GM12878 (cell line): ENCODE measurements at regions not wholly inside any gene's neighbourhood (a gene's known extent, or its start where the extent isn't known, plus 50 kb on each side); places are given as distances from the start of the nearest gene placed in this dataset.

ENCODE experiments used
- CREB1 ChIP-seq: IDR thresholded peaks from 2 replicates; pipeline ENCODE4 v1.6.1; 2012; ENCODE audit warnings: low read depth, mild to moderate bottlenecking, inconsistent platforms
- ESRRA ChIP-seq: IDR thresholded peaks from 2 replicates; pipeline ENCODE4 v1.6.1; 2012; ENCODE audit warnings: mild to moderate bottlenecking, low read length, improper control_type of control experiment
- KDM1A ChIP-seq: fragments of 200-600 bp; sonication (generic); IDR thresholded peaks from 2 replicates; pipeline ENCODE4 v1.6.1; 2016; ENCODE audit warnings: borderline replicate concordance
- KLF5 ChIP-seq: fragments of 450-650 bp; IDR thresholded peaks from 2 replicates; pipeline ENCODE4 v1.6.1; 2014; ENCODE audit warnings: mild to moderate bottlenecking; ENCODE audit not compliant: partially characterized antibody
- RFX5 ChIP-seq: IDR thresholded peaks from 2 replicates; pipeline ENCODE4 v1.6.1; 2011; ENCODE audit warnings: low read depth, low read length, improper control_type of control experiment
- TF ChIP-seq, protein P1 (sequence below), 3 experiments: IDR thresholded peaks in 2 of 3; conservative IDR thresholded peaks in 1 of 3; 2 replicates each; pipeline ENCODE4 v1.5.1; 2011; ENCODE audit warnings: low read depth in 3 of 3, low read length in 3 of 3, mild to moderate bottlenecking in 3 of 3, control low read depth in 2 of 3, moderate library complexity in 2 of 3, inconsistent platforms in 1 of 3, mixed read lengths in 1 of 3; ENCODE audit not compliant: control insufficient read depth in 2 of 3, insufficient read depth in 1 of 3; ENCODE audit errors: extremely low read depth in 1 of 3
- TF ChIP-seq, protein P2 (sequence below): IDR thresholded peaks from 2 replicates; pipeline ENCODE4 v1.6.1; 2012; ENCODE audit warnings: mild to moderate bottlenecking, low read depth, low read length
- TF ChIP-seq, protein P3 (sequence below): fragments of 450-650 bp; IDR thresholded peaks from 2 replicates; pipeline ENCODE4 v1.6.1; 2017; ENCODE audit warnings: mild to moderate bottlenecking, low read depth, inconsistent platforms; ENCODE audit not compliant: poor library complexity, severe bottlenecking

DNA sequence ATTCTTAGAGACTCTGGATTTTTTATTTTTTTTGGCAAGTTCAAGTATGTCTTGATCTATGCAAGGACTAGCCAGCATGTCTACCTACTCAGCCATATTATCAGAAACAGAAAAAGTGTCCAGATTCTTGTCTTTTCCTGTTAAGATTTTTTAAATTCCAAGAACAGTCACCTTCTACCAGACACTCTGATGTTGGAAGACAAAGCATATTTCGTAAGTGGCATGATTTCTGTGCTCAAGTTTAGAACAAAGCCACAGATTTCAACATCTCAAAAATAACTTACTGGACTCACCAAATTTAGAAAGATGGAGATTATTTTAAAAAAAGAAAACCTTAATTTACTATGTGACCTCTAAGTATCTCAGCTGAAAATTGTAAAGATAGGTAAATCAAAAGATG, 61.9 kb downstream of the GOLGA6L7 start:
- TF ChIP-seq, protein P1, sequence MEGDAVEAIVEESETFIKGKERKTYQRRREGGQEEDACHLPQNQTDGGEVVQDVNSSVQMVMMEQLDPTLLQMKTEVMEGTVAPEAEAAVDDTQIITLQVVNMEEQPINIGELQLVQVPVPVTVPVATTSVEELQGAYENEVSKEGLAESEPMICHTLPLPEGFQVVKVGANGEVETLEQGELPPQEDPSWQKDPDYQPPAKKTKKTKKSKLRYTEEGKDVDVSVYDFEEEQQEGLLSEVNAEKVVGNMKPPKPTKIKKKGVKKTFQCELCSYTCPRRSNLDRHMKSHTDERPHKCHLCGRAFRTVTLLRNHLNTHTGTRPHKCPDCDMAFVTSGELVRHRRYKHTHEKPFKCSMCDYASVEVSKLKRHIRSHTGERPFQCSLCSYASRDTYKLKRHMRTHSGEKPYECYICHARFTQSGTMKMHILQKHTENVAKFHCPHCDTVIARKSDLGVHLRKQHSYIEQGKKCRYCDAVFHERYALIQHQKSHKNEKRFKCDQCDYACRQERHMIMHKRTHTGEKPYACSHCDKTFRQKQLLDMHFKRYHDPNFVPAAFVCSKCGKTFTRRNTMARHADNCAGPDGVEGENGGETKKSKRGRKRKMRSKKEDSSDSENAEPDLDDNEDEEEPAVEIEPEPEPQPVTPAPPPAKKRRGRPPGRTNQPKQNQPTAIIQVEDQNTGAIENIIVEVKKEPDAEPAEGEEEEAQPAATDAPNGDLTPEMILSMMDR (IDR thresholded peaks at IDR 0.05 in 2 of 3, conservative IDR thresholded peaks at IDR 0.05 in 1 of 3; ENCODE audit: control insufficient read depth in 2 of 3, extremely low read depth in 1 of 3, insufficient read depth in 1 of 3, low read depth in 3 of 3, low read length in 3 of 3) = no peak
- TF ChIP-seq, protein P2, sequence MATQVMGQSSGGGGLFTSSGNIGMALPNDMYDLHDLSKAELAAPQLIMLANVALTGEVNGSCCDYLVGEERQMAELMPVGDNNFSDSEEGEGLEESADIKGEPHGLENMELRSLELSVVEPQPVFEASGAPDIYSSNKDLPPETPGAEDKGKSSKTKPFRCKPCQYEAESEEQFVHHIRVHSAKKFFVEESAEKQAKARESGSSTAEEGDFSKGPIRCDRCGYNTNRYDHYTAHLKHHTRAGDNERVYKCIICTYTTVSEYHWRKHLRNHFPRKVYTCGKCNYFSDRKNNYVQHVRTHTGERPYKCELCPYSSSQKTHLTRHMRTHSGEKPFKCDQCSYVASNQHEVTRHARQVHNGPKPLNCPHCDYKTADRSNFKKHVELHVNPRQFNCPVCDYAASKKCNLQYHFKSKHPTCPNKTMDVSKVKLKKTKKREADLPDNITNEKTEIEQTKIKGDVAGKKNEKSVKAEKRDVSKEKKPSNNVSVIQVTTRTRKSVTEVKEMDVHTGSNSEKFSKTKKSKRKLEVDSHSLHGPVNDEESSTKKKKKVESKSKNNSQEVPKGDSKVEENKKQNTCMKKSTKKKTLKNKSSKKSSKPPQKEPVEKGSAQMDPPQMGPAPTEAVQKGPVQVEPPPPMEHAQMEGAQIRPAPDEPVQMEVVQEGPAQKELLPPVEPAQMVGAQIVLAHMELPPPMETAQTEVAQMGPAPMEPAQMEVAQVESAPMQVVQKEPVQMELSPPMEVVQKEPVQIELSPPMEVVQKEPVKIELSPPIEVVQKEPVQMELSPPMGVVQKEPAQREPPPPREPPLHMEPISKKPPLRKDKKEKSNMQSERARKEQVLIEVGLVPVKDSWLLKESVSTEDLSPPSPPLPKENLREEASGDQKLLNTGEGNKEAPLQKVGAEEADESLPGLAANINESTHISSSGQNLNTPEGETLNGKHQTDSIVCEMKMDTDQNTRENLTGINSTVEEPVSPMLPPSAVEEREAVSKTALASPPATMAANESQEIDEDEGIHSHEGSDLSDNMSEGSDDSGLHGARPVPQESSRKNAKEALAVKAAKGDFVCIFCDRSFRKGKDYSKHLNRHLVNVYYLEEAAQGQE = no peak
- TF ChIP-seq RFX5 (no peak), KLF5 (no peak), ESRRA (no peak), CREB1 (no peak), KDM1A (no peak)
- TF ChIP-seq, protein P3, sequence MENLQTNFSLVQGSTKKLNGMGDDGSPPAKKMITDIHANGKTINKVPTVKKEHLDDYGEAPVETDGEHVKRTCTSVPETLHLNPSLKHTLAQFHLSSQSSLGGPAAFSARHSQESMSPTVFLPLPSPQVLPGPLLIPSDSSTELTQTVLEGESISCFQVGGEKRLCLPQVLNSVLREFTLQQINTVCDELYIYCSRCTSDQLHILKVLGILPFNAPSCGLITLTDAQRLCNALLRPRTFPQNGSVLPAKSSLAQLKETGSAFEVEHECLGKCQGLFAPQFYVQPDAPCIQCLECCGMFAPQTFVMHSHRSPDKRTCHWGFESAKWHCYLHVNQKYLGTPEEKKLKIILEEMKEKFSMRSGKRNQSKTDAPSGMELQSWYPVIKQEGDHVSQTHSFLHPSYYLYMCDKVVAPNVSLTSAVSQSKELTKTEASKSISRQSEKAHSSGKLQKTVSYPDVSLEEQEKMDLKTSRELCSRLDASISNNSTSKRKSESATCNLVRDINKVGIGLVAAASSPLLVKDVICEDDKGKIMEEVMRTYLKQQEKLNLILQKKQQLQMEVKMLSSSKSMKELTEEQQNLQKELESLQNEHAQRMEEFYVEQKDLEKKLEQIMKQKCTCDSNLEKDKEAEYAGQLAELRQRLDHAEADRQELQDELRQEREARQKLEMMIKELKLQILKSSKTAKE = no peak
